ENCODE measurements at regions not wholly inside any gene's neighbourhood (a gene's known extent, or its start where the extent isn't known, plus 50 kb on each side); places are given as distances from the start of the nearest gene placed in this dataset.
"Not testable (repeated sequence)": the region's sequence is repeated elsewhere in the genome, so short reads cannot be mapped to it uniquely, and the experiment has no call there.

- Histone ChIP-seq H3K4me3 (ENCODE audit: low read length) (no peak overlapping the region), H3K36me3 (ENCODE audit: control insufficient read depth, insufficient read depth, low read length) (no peaks in the 10 kb centered on the region), H3K27me3 (ENCODE audit: control insufficient read depth, insufficient read depth, low read length) (no peaks in the 10 kb centered on the region), H3K4me1 (ENCODE audit: control insufficient read depth, insufficient read depth, low read length) (no peaks in the 10 kb centered on the region), H3K9me3 (ENCODE audit: control insufficient read depth, low read depth, low read length) (no peaks in the 10 kb centered on the region), H3K27ac (ENCODE audit: low read length) (no peak overlapping the region)
- WGBS (ENCODE audit: insufficient coverage, low lambda C conversion rate), result 100% methylated on average over 2 of the region's 5 CpGs
- no peak for DNase-seq
Observed at GRCh38 chr18:66300141-66300540, 303.7 kb downstream of the CDH19 start.

- no peaks in the 10 kb centered on the region for H3K36me3 ChIP-seq (ENCODE audit: control insufficient read depth, insufficient read depth, low read length)
- WGBS (ENCODE audit: insufficient coverage, low lambda C conversion rate), result no CpG with 5 or more reads among the region's 2 CpGs
- no peaks in the 10 kb centered on the region for H3K9me3 ChIP-seq (ENCODE audit: control insufficient read depth, low read depth, low read length)
- H3K27ac ChIP-seq (ENCODE audit: low read length), result no peak overlapping the region
- no peaks in the 10 kb centered on the region for H3K27me3 ChIP-seq (ENCODE audit: control insufficient read depth, insufficient read depth, low read length)
- DNase-seq, result no peak
- H3K4me3 ChIP-seq (ENCODE audit: low read length), result no peak overlapping the region
- H3K4me1 ChIP-seq (ENCODE audit: control insufficient read depth, insufficient read depth, low read length), result no peaks in the 10 kb centered on the region
Observed at GRCh38 chr18:66280470-66280869, 323.4 kb downstream of the CDH19 start.

- Histone ChIP-seq H3K9me3 (ENCODE audit: control insufficient read depth, low read depth, low read length) (peaks cover 5% of the 10 kb centered on the region), H3K27me3 (ENCODE audit: control insufficient read depth, insufficient read depth, low read length) (no peaks in the 10 kb centered on the region), H3K4me1 (ENCODE audit: control insufficient read depth, insufficient read depth, low read length) (no peaks in the 10 kb centered on the region), H3K36me3 (ENCODE audit: control insufficient read depth, insufficient read depth, low read length) (no peaks in the 10 kb centered on the region), H3K27ac (ENCODE audit: low read length) (no peak overlapping the region), H3K4me3 (ENCODE audit: low read length) (no peak overlapping the region)
- WGBS (ENCODE audit: insufficient coverage, low lambda C conversion rate), result 40% methylated on average over 1 of the region's 4 CpGs
- no peak for DNase-seq
Observed at GRCh38 chr18:66271962-66272361, 331.9 kb downstream of the CDH19 start.

GRCh38 chr18:66264130-66264529 is 339.8 kb downstream of the CDH19 start:
- no peaks in the 10 kb centered on the region for H3K27me3 ChIP-seq (ENCODE audit: control insufficient read depth, insufficient read depth, low read length)
- no peaks in the 10 kb centered on the region for H3K4me1 ChIP-seq (ENCODE audit: control insufficient read depth, insufficient read depth, low read length)
- H3K9me3 ChIP-seq (ENCODE audit: control insufficient read depth, low read depth, low read length), result peaks cover 5% of the 10 kb centered on the region
- H3K36me3 ChIP-seq (ENCODE audit: control insufficient read depth, insufficient read depth, low read length), result no peaks in the 10 kb centered on the region
- no peak overlapping the region for H3K27ac ChIP-seq (ENCODE audit: low read length)
- no peak for DNase-seq
- H3K4me3 ChIP-seq (ENCODE audit: low read length), result no peak overlapping the region
- no CpG with 5 or more reads among the region's 2 CpGs for WGBS (ENCODE audit: insufficient coverage, low lambda C conversion rate)

GRCh38 chr18:66254121-66254520 is 349.8 kb downstream of the CDH19 start:
- H3K27me3 ChIP-seq (ENCODE audit: control insufficient read depth, insufficient read depth, low read length), result no peaks in the 10 kb centered on the region
- no peaks in the 10 kb centered on the region for H3K9me3 ChIP-seq (ENCODE audit: control insufficient read depth, low read depth, low read length)
- H3K4me1 ChIP-seq (ENCODE audit: control insufficient read depth, insufficient read depth, low read length), result no peaks in the 10 kb centered on the region
- no peaks in the 10 kb centered on the region for H3K36me3 ChIP-seq (ENCODE audit: control insufficient read depth, insufficient read depth, low read length)
- WGBS (ENCODE audit: insufficient coverage, low lambda C conversion rate), result 100% methylated on average over 3 of the region's 5 CpGs
- no peak for DNase-seq
- H3K27ac ChIP-seq (ENCODE audit: low read length), result no peak overlapping the region
- no peak overlapping the region for H3K4me3 ChIP-seq (ENCODE audit: low read length)

GRCh38 chr18:66252703-66253102 is 351.2 kb downstream of the CDH19 start:
- WGBS (ENCODE audit: insufficient coverage, low lambda C conversion rate), result 75% methylated on average over 1 of the region's 1 CpG
- H3K9me3 ChIP-seq (ENCODE audit: control insufficient read depth, low read depth, low read length), result no peaks in the 10 kb centered on the region
- no peak overlapping the region for H3K4me3 ChIP-seq (ENCODE audit: low read length)
- no peaks in the 10 kb centered on the region for H3K4me1 ChIP-seq (ENCODE audit: control insufficient read depth, insufficient read depth, low read length)
- no peaks in the 10 kb centered on the region for H3K27me3 ChIP-seq (ENCODE audit: control insufficient read depth, insufficient read depth, low read length)
- no peak overlapping the region for H3K27ac ChIP-seq (ENCODE audit: low read length)
- no peak for DNase-seq
- no peaks in the 10 kb centered on the region for H3K36me3 ChIP-seq (ENCODE audit: control insufficient read depth, insufficient read depth, low read length)

GRCh38 chr18:66235206-66235605 is 368.7 kb downstream of the CDH19 start:
- H3K4me1 ChIP-seq (ENCODE audit: control insufficient read depth, insufficient read depth, low read length), result no peaks in the 10 kb centered on the region
- no peaks in the 10 kb centered on the region for H3K36me3 ChIP-seq (ENCODE audit: control insufficient read depth, insufficient read depth, low read length)
- H3K27ac ChIP-seq (ENCODE audit: low read length), result no peak overlapping the region
- no peaks in the 10 kb centered on the region for H3K27me3 ChIP-seq (ENCODE audit: control insufficient read depth, insufficient read depth, low read length)
- H3K9me3 ChIP-seq (ENCODE audit: control insufficient read depth, low read depth, low read length), result no peaks in the 10 kb centered on the region
- H3K4me3 ChIP-seq (ENCODE audit: low read length), result no peak overlapping the region
- no CpG with 5 or more reads among the region's 2 CpGs for WGBS (ENCODE audit: insufficient coverage, low lambda C conversion rate)
- no peak for DNase-seq

- H3K4me1 ChIP-seq (ENCODE audit: control insufficient read depth, insufficient read depth, low read length), result no peaks in the 10 kb centered on the region
- no peaks in the 10 kb centered on the region for H3K36me3 ChIP-seq (ENCODE audit: control insufficient read depth, insufficient read depth, low read length)
- no peak for DNase-seq
- no peak overlapping the region for H3K4me3 ChIP-seq (ENCODE audit: low read length)
- H3K27ac ChIP-seq (ENCODE audit: low read length), result no peak overlapping the region
- no peaks in the 10 kb centered on the region for H3K27me3 ChIP-seq (ENCODE audit: control insufficient read depth, insufficient read depth, low read length)
- H3K9me3 ChIP-seq (ENCODE audit: control insufficient read depth, low read depth, low read length), result no peaks in the 10 kb centered on the region
- WGBS (ENCODE audit: insufficient coverage, low lambda C conversion rate), result no CpG with 5 or more reads among the region's 2 CpGs
Observed at GRCh38 chr18:66226782-66227181, 377.1 kb downstream of the CDH19 start.

GRCh38 chr18:66223317-66223716 is 380.6 kb downstream of the CDH19 start:
- not testable (repeated sequence) for H3K9me3 ChIP-seq (ENCODE audit: control insufficient read depth, low read depth, low read length); H3K27me3 ChIP-seq (ENCODE audit: control insufficient read depth, insufficient read depth, low read length); H3K36me3 ChIP-seq (ENCODE audit: control insufficient read depth, insufficient read depth, low read length); DNase-seq; H3K4me1 ChIP-seq (ENCODE audit: control insufficient read depth, insufficient read depth, low read length); H3K27ac ChIP-seq (ENCODE audit: low read length); H3K4me3 ChIP-seq (ENCODE audit: low read length)
- 80% methylated on average over 1 of the region's 12 CpGs for WGBS (ENCODE audit: insufficient coverage, low lambda C conversion rate)

- no peaks in the 10 kb centered on the region for H3K9me3 ChIP-seq (ENCODE audit: control insufficient read depth, low read depth, low read length)
- H3K27ac ChIP-seq (ENCODE audit: low read length), result no peak overlapping the region
- H3K4me1 ChIP-seq (ENCODE audit: control insufficient read depth, insufficient read depth, low read length), result no peaks in the 10 kb centered on the region
- WGBS (ENCODE audit: insufficient coverage, low lambda C conversion rate), result 100% methylated on average over 1 of the region's 1 CpG
- H3K36me3 ChIP-seq (ENCODE audit: control insufficient read depth, insufficient read depth, low read length), result no peaks in the 10 kb centered on the region
- H3K27me3 ChIP-seq (ENCODE audit: control insufficient read depth, insufficient read depth, low read length), result no peaks in the 10 kb centered on the region
- DNase-seq, result no peak
- H3K4me3 ChIP-seq (ENCODE audit: low read length), result no peak overlapping the region
Observed at GRCh38 chr18:66222174-66222573, 381.7 kb downstream of the CDH19 start.

GRCh38 chr18:66219817-66220216 is 384.1 kb downstream of the CDH19 start:
- Histone ChIP-seq H3K27me3 (ENCODE audit: control insufficient read depth, insufficient read depth, low read length) (no peaks in the 10 kb centered on the region), H3K9me3 (ENCODE audit: control insufficient read depth, low read depth, low read length) (no peaks in the 10 kb centered on the region), H3K27ac (ENCODE audit: low read length) (no peak overlapping the region), H3K36me3 (ENCODE audit: control insufficient read depth, insufficient read depth, low read length) (no peaks in the 10 kb centered on the region), H3K4me3 (ENCODE audit: low read length) (no peak overlapping the region), H3K4me1 (ENCODE audit: control insufficient read depth, insufficient read depth, low read length) (no peaks in the 10 kb centered on the region)
- WGBS (ENCODE audit: insufficient coverage, low lambda C conversion rate), result no CpG with 5 or more reads among the region's 2 CpGs
- no peak for DNase-seq
